ENCODE measurements at regions not wholly inside any gene's neighbourhood (a gene's known extent, or its start where the extent isn't known, plus 50 kb on each side); places are given as distances from the start of the nearest gene placed in this dataset.

GRCh38 chr1:207223162-207223561, 98.3 kb upstream of the CD55 start:
- TF ChIP-seq, protein P1, sequence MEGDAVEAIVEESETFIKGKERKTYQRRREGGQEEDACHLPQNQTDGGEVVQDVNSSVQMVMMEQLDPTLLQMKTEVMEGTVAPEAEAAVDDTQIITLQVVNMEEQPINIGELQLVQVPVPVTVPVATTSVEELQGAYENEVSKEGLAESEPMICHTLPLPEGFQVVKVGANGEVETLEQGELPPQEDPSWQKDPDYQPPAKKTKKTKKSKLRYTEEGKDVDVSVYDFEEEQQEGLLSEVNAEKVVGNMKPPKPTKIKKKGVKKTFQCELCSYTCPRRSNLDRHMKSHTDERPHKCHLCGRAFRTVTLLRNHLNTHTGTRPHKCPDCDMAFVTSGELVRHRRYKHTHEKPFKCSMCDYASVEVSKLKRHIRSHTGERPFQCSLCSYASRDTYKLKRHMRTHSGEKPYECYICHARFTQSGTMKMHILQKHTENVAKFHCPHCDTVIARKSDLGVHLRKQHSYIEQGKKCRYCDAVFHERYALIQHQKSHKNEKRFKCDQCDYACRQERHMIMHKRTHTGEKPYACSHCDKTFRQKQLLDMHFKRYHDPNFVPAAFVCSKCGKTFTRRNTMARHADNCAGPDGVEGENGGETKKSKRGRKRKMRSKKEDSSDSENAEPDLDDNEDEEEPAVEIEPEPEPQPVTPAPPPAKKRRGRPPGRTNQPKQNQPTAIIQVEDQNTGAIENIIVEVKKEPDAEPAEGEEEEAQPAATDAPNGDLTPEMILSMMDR (IDR thresholded peaks at IDR 0.05) = no peak
- TF ChIP-seq POLR2A (IDR thresholded peaks at IDR 0.05) (no peak), EP300 (IDR thresholded peaks at IDR 0.05) (no peak)
